Immature natural killer cell (primary cell): ENCODE measurements at regions not wholly inside any gene's neighbourhood (a gene's known extent, or its start where the extent isn't known, plus 50 kb on each side); places are given as distances from the start of the nearest gene placed in this dataset.

Experiments used
- DNase-seq, 3 donors: peaks; one replicate each; pipeline ENCODE4 v3.0.0; 2022; ENCODE audit warnings: mixed read lengths in 1 of 3
- H3K27ac Mint-ChIP-seq, 6 donors: one replicate each; pipeline ENCODE4 v1.8.0; 2020; ENCODE audit warnings: mixed read lengths in 6 of 6, mild to moderate bottlenecking in 5 of 6, inconsistent platforms in 4 of 6, moderate library complexity in 3 of 6
- H3K27me3 Mint-ChIP-seq, 3 donors: one replicate each; pipeline ENCODE4 v1.8.0; 2020 to 2021; ENCODE audit warnings: low read depth in 3 of 3, mild to moderate bottlenecking in 3 of 3, mixed read lengths in 3 of 3, moderate library complexity in 3 of 3, inconsistent platforms in 1 of 3
- H3K36me3 Mint-ChIP-seq, 3 donors: one replicate each; pipeline ENCODE4 v1.8.0; 2020; ENCODE audit warnings: mixed read lengths in 3 of 3, inconsistent platforms in 2 of 3, mild to moderate bottlenecking in 2 of 3
- H3K4me1 Mint-ChIP-seq, 2 donors: one replicate each; pipeline ENCODE4 v1.8.0; 2020; ENCODE audit warnings: inconsistent platforms in 2 of 2, mild to moderate bottlenecking in 2 of 2, mixed read lengths in 2 of 2, moderate library complexity in 1 of 2
- H3K4me3 Mint-ChIP-seq, 5 donors: one replicate each; pipeline ENCODE4 v1.8.0; 2020; ENCODE audit warnings: mild to moderate bottlenecking in 5 of 5, mixed read lengths in 5 of 5, inconsistent platforms in 3 of 5, moderate library complexity in 3 of 5
- H3K9me3 Mint-ChIP-seq, 6 donors: one replicate each; pipeline ENCODE4 v1.8.0; 2020; ENCODE audit warnings: mild to moderate bottlenecking in 6 of 6, mixed read lengths in 6 of 6, inconsistent platforms in 4 of 6, moderate library complexity in 3 of 6

GRCh38 chr22:49468487-49469198, 359.0 kb downstream of the BRD1 start:
- no peaks in the 10 kb centered on the region for H3K4me1 Mint-ChIP-seq
- no peak overlapping the region for H3K4me3 Mint-ChIP-seq
- no peak overlapping the region for H3K27ac Mint-ChIP-seq
- no peaks in the 10 kb centered on the region for H3K9me3 Mint-ChIP-seq
- peaks cover 0 to 3% (median 0%) of the 10 kb centered on the region in 3 donors for H3K27me3 Mint-ChIP-seq
- H3K36me3 Mint-ChIP-seq = no peaks in the 10 kb centered on the region
- DNase-seq = no peak

GRCh38 chr22:49466878-49467595, 360.6 kb downstream of the BRD1 start:
- no peaks in the 10 kb centered on the region for H3K4me1 Mint-ChIP-seq
- DNase-seq = no peak
- H3K36me3 Mint-ChIP-seq = no peaks in the 10 kb centered on the region
- no peaks in the 10 kb centered on the region for H3K9me3 Mint-ChIP-seq
- H3K27ac Mint-ChIP-seq = no peak overlapping the region
- no peaks in the 10 kb centered on the region for H3K27me3 Mint-ChIP-seq
- H3K4me3 Mint-ChIP-seq = no peak overlapping the region

GRCh38 chr22:49464037-49464436, 363.6 kb downstream of the BRD1 start:
- Mint-ChIP-seq H3K27ac (no peak overlapping the region), H3K9me3 (peaks cover 0 to 3% (median 0%) of the 10 kb centered on the region in 6 donors), H3K36me3 (no peaks in the 10 kb centered on the region), H3K4me3 (no peak overlapping the region), H3K27me3 (peaks cover 0 to 2% (median 0%) of the 10 kb centered on the region in 3 donors), H3K4me1 (no peaks in the 10 kb centered on the region)
- DNase-seq = no peak

GRCh38 chr22:49462795-49463194, 364.9 kb downstream of the BRD1 start:
- Mint-ChIP-seq H3K4me1 (no peaks in the 10 kb centered on the region), H3K27me3 (peaks cover 0 to 2% (median 0%) of the 10 kb centered on the region in 3 donors), H3K9me3 (peaks cover 0 to 3% (median 0%) of the 10 kb centered on the region in 6 donors), H3K4me3 (peak overlapping the region in 1 of 5 donors; percentile 6), H3K27ac (no peak overlapping the region), H3K36me3 (no peaks in the 10 kb centered on the region)
- peak in 1 of 3 donors; percentile 2 for DNase-seq

- no peak for DNase-seq
- Mint-ChIP-seq H3K4me3 (no peak overlapping the region), H3K36me3 (no peaks in the 10 kb centered on the region), H3K27ac (no peak overlapping the region), H3K4me1 (no peaks in the 10 kb centered on the region), H3K27me3 (peaks cover 0 to 2% (median 0%) of the 10 kb centered on the region in 3 donors), H3K9me3 (peaks cover 0 to 3% (median 0%) of the 10 kb centered on the region in 6 donors)
Measured at GRCh38 chr22:49462291-49462690, 365.4 kb downstream of the BRD1 start.

- DNase-seq = no peak
- no peak overlapping the region for H3K4me3 Mint-ChIP-seq
- no peak overlapping the region for H3K27ac Mint-ChIP-seq
- H3K27me3 Mint-ChIP-seq = peaks cover 0 to 5% (median 2%) of the 10 kb centered on the region in 3 donors
- no peaks in the 10 kb centered on the region for H3K4me1 Mint-ChIP-seq
- H3K36me3 Mint-ChIP-seq = no peaks in the 10 kb centered on the region
- peaks cover 0 to 3% (median 0%) of the 10 kb centered on the region in 6 donors for H3K9me3 Mint-ChIP-seq
Measured at GRCh38 chr22:49461674-49462073, 366.0 kb downstream of the BRD1 start.

- Mint-ChIP-seq H3K4me3 (no peak overlapping the region), H3K9me3 (peaks cover 0 to 3% (median 0%) of the 10 kb centered on the region in 6 donors), H3K27ac (no peak overlapping the region), H3K4me1 (no peaks in the 10 kb centered on the region), H3K27me3 (peaks cover 0 to 6% (median 2%) of the 10 kb centered on the region in 3 donors), H3K36me3 (no peaks in the 10 kb centered on the region)
- DNase-seq = no peak
Measured at GRCh38 chr22:49460592-49461281, 366.9 kb downstream of the BRD1 start.

- H3K27ac Mint-ChIP-seq = no peak overlapping the region
- H3K27me3 Mint-ChIP-seq = peaks cover 0 to 10% (median 2%) of the 10 kb centered on the region in 3 donors
- DNase-seq = no peak
- H3K4me3 Mint-ChIP-seq = no peak overlapping the region
- H3K9me3 Mint-ChIP-seq = peaks cover 0 to 3% (median 0%) of the 10 kb centered on the region in 6 donors
- no peaks in the 10 kb centered on the region for H3K36me3 Mint-ChIP-seq
- no peaks in the 10 kb centered on the region for H3K4me1 Mint-ChIP-seq
Measured at GRCh38 chr22:49460091-49460490, 367.6 kb downstream of the BRD1 start.

- Mint-ChIP-seq H3K9me3 (peaks cover 0 to 3% (median 0%) of the 10 kb centered on the region in 6 donors), H3K27me3 (peaks cover 0 to 13% (median 2%) of the 10 kb centered on the region in 3 donors), H3K4me3 (no peak overlapping the region), H3K27ac (no peak overlapping the region), H3K4me1 (no peaks in the 10 kb centered on the region), H3K36me3 (no peaks in the 10 kb centered on the region)
- no peak for DNase-seq
Measured at GRCh38 chr22:49458708-49459099, 369.0 kb downstream of the BRD1 start.

GRCh38 chr22:49457946-49458707, 369.5 kb downstream of the BRD1 start:
- H3K9me3 Mint-ChIP-seq = peaks cover 0 to 3% (median 0%) of the 10 kb centered on the region in 6 donors
- no peak overlapping the region for H3K27ac Mint-ChIP-seq
- peaks cover 0 to 13% (median 2%) of the 10 kb centered on the region in 3 donors for H3K27me3 Mint-ChIP-seq

GRCh38 chr22:49457146-49457545, 370.5 kb downstream of the BRD1 start:
- Mint-ChIP-seq H3K4me3 (no peak overlapping the region), H3K27me3 (peaks cover 0 to 13% (median 2%) of the 10 kb centered on the region in 3 donors), H3K4me1 (no peaks in the 10 kb centered on the region), H3K36me3 (no peaks in the 10 kb centered on the region), H3K27ac (no peak overlapping the region), H3K9me3 (peaks cover 0 to 3% (median 0%) of the 10 kb centered on the region in 6 donors)
- DNase-seq = no peak

More at GRCh38 chr22:49457946-49458707, 369.5 kb downstream of the BRD1 start:
- Mint-ChIP-seq H3K36me3 (no peaks in the 10 kb centered on the region), H3K4me3 (no peak overlapping the region), H3K4me1 (no peaks in the 10 kb centered on the region)
- no peak for DNase-seq

GRCh38 chr22:49455595-49455994, 372.1 kb downstream of the BRD1 start:
- Mint-ChIP-seq H3K4me1 (peaks cover 0 to 2% of the 10 kb centered on the region in 2 donors), H3K36me3 (no peaks in the 10 kb centered on the region), H3K27ac (no peak overlapping the region), H3K4me3 (no peak overlapping the region), H3K27me3 (peaks cover under 1 to 14% (median 3%) of the 10 kb centered on the region in 3 donors), H3K9me3 (peaks cover 0 to 3% (median 0%) of the 10 kb centered on the region in 6 donors)
- no peak for DNase-seq

GRCh38 chr22:49454726-49455125, 372.9 kb downstream of the BRD1 start:
- H3K27me3 Mint-ChIP-seq = peaks cover 5 to 17% (median 6%) of the 10 kb centered on the region in 3 donors
- no peak for DNase-seq
- no peaks in the 10 kb centered on the region for H3K9me3 Mint-ChIP-seq
- H3K4me1 Mint-ChIP-seq = peaks cover 0 to 2% of the 10 kb centered on the region in 2 donors
- H3K4me3 Mint-ChIP-seq = no peak overlapping the region
- no peak overlapping the region for H3K27ac Mint-ChIP-seq
- H3K36me3 Mint-ChIP-seq = no peaks in the 10 kb centered on the region
